SK-N-SH treated with all-trans-retinoic acid at 6 μM for 48 hours (cell line): ENCODE measurements at regions not wholly inside any gene's neighbourhood (a gene's known extent, or its start where the extent isn't known, plus 50 kb on each side); places are given as distances from the start of the nearest gene placed in this dataset.

Experiments
- ATAC-seq: fragments of 200-7000 bp; cut with Tn5 transposase; 3 replicates; pipeline ENCODE4 v1.9.1; 2020; ENCODE audit warnings: mild to moderate bottlenecking, moderate library complexity
- CREB5 ChIP-seq: fragments of 250-450 bp; sonication (Bioruptor Pico); IDR thresholded peaks from 2 replicates; pipeline ENCODE4 v1.5.1; 2020; ENCODE audit warnings: low read depth, mild to moderate bottlenecking, moderate library complexity
- CSDC2 ChIP-seq: fragments of 250-450 bp; sonication (Bioruptor Pico); IDR thresholded peaks from 2 replicates; pipeline ENCODE4 v1.5.0; 2020; ENCODE audit warnings: mild to moderate bottlenecking, moderate library complexity
- CSRNP3 ChIP-seq: fragments of 250-450 bp; sonication (Bioruptor Pico); IDR thresholded peaks from 2 replicates; pipeline ENCODE4 v1.5.1; 2021; ENCODE audit warnings: mild to moderate bottlenecking, moderate library complexity
- ESRRG ChIP-seq: fragments of 250-450 bp; sonication (Bioruptor Pico); IDR thresholded peaks from 2 replicates; pipeline ENCODE4 v1.6.1; 2021; ENCODE audit warnings: mild to moderate bottlenecking
- GLIS3 ChIP-seq: fragments of 250-450 bp; sonication (Bioruptor Pico); IDR thresholded peaks from 2 replicates; pipeline ENCODE4 v1.5.0; 2020; ENCODE audit warnings: mild to moderate bottlenecking, moderate library complexity
- ISL1 ChIP-seq: fragments of 250-450 bp; sonication (Bioruptor Pico); IDR thresholded peaks from 2 replicates; pipeline ENCODE4 v2.1.2; 2022; ENCODE audit warnings: mild to moderate bottlenecking, moderate library complexity
- OSR1 ChIP-seq: fragments of 250-450 bp; sonication (Bioruptor Pico); IDR thresholded peaks from 2 replicates; pipeline ENCODE4 v1.8.0; 2022; ENCODE audit warnings: moderate library complexity, mild to moderate bottlenecking, inconsistent platforms
- PPARA ChIP-seq: fragments of 250-450 bp; sonication (Bioruptor Pico); IDR thresholded peaks from 2 replicates; pipeline ENCODE4 v1.5.0; 2020; ENCODE audit warnings: mild to moderate bottlenecking, borderline replicate concordance
- RARB ChIP-seq: fragments of 250-450 bp; sonication (Bioruptor Pico); IDR thresholded peaks from 2 replicates; pipeline ENCODE4 v1.8.0; 2021; ENCODE audit warnings: mild to moderate bottlenecking, moderate library complexity
- SNAI2 ChIP-seq: fragments of 250-450 bp; sonication (Bioruptor Pico); IDR thresholded peaks from 2 replicates; pipeline ENCODE4 v1.5.0; 2020; ENCODE audit warnings: mild to moderate bottlenecking, moderate library complexity
- TCF4 ChIP-seq: fragments of 250-450 bp; sonication (Bioruptor Pico); IDR thresholded peaks from 2 replicates; pipeline ENCODE4 v1.8.0; 2021; ENCODE audit warnings: mild to moderate bottlenecking, moderate library complexity, borderline replicate concordance
- TOX ChIP-seq: fragments of 250-450 bp; sonication (Bioruptor Pico); IDR thresholded peaks from 2 replicates; pipeline ENCODE4 v1.8.0; 2021; ENCODE audit warnings: mild to moderate bottlenecking, moderate library complexity, borderline replicate concordance
- TSHZ2 ChIP-seq: fragments of 250-450 bp; sonication (Bioruptor Pico); IDR thresholded peaks from 2 replicates; pipeline ENCODE4 v1.5.0; 2020; ENCODE audit warnings: mild to moderate bottlenecking, moderate library complexity
- ZC3H10 ChIP-seq: fragments of 250-450 bp; sonication (Bioruptor Pico); IDR thresholded peaks from 2 replicates; pipeline ENCODE4 v1.5.1; 2021; ENCODE audit warnings: mild to moderate bottlenecking, moderate library complexity
- ZFP3 ChIP-seq: fragments of 250-450 bp; sonication (Bioruptor Pico); IDR thresholded peaks from 2 replicates; pipeline ENCODE4 v1.5.0; 2020; ENCODE audit warnings: mild to moderate bottlenecking, moderate library complexity
- ZFP30 ChIP-seq: fragments of 450-650 bp; formaldehyde crosslinking; IDR thresholded peaks from 2 replicates; pipeline ENCODE4 v1.5.0; 2022; ENCODE audit warnings: mild to moderate bottlenecking, moderate library complexity
- ZNF565 ChIP-seq: fragments of 450-650 bp; formaldehyde crosslinking; conservative IDR thresholded peaks from 2 replicates; pipeline ENCODE4 v1.5.0; 2020; ENCODE audit warnings: low read depth, mild to moderate bottlenecking, moderate library complexity
- ZNF70 ChIP-seq: fragments of 450-650 bp; formaldehyde crosslinking; IDR thresholded peaks from 2 replicates; pipeline ENCODE4 v1.5.0; 2020; ENCODE audit warnings: mild to moderate bottlenecking, moderate library complexity
- ZNF8 ChIP-seq: fragments of 450-650 bp; formaldehyde crosslinking; IDR thresholded peaks from 2 replicates; pipeline ENCODE4 v1.5.0; 2020; ENCODE audit warnings: mild to moderate bottlenecking, moderate library complexity
- TF ChIP-seq, protein P1 (sequence below): fragments of 250-450 bp; sonication (Bioruptor Pico); IDR thresholded peaks from 2 replicates; pipeline ENCODE4 v1.8.0; 2021; ENCODE audit warnings: low read depth, mild to moderate bottlenecking, moderate library complexity, borderline replicate concordance

DNA sequence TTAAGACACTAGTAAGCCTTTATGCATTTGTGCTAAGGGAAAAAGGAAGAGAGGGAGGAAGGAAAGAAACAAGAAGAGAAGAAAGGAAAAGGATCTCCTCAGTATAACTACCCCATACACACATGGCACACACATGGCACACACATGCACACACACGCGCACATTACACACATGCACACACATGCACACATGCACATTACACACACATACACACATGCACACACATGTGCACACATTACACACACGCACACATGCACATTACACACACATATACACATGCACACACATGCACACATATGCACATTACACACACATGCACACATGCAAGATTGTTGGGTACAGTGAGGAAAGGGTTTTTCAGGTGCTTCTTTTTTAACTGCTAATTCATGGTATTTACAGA, 311.2 kb downstream of the SKIDA1 start:
- no peak for ATAC-seq
- TF ChIP-seq ZNF8 (CRISPR knock-in tag) (no peak), CSDC2 (no peak)
- TF ChIP-seq, all 23 proteins: peak for 0

- ATAC-seq, result no peak
- TF ChIP-seq OSR1 (CRISPR knock-in tag) (no peak), RARB (CRISPR knock-in tag) (no peak), TOX (CRISPR knock-in tag) (no peak), CSRNP3 (CRISPR knock-in tag) (no peak), ZFP30 (CRISPR knock-in tag) (no peak), CREB5 (CRISPR knock-in tag) (no peak), ESRRG (CRISPR knock-in tag) (no peak), ZFP3 (CRISPR knock-in tag) (no peak), GLIS3 (CRISPR knock-in tag) (no peak), PPARA (CRISPR knock-in tag) (no peak), SNAI2 (CRISPR knock-in tag) (no peak), CSDC2 (no peak), ZNF70 (CRISPR knock-in tag) (no peak)
Observed at GRCh38 chr10:21213381-21213780, 312.1 kb downstream of the SKIDA1 start.

DNA sequence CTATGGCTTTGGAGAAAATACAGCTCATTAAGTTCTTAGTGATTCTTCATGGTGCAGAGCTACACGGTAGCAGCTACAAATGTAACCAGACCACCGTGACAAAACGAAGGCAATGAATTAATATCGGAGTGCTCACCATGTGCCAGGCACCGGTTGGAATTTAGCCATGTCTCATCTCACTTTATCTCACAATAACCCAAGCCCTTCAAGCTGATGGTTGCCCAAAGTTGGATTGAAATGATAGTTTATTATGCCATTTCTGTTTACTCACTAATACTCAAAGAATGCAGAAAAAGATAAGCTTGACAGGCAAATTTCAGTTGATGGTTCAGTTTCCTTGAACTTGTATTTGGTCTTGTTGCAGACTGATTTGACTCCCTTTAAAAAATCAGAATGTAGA, 312.6 kb downstream of the SKIDA1 start:
- no peak for ATAC-seq
- TF ChIP-seq GLIS3 (CRISPR knock-in tag) (no peak), ZNF8 (CRISPR knock-in tag) (no peak), CSRNP3 (CRISPR knock-in tag) (no peak), TCF4 (CRISPR knock-in tag) (no peak; the same call in 1 of the 2 replicates), ISL1 (CRISPR knock-in tag) (no peak), ESRRG (CRISPR knock-in tag) (no peak), SNAI2 (CRISPR knock-in tag) (no peak), ZNF70 (CRISPR knock-in tag) (no peak), ZC3H10 (no peak), RARB (CRISPR knock-in tag) (no peak), ZNF565 (no peak)
- TF ChIP-seq, protein P1, sequence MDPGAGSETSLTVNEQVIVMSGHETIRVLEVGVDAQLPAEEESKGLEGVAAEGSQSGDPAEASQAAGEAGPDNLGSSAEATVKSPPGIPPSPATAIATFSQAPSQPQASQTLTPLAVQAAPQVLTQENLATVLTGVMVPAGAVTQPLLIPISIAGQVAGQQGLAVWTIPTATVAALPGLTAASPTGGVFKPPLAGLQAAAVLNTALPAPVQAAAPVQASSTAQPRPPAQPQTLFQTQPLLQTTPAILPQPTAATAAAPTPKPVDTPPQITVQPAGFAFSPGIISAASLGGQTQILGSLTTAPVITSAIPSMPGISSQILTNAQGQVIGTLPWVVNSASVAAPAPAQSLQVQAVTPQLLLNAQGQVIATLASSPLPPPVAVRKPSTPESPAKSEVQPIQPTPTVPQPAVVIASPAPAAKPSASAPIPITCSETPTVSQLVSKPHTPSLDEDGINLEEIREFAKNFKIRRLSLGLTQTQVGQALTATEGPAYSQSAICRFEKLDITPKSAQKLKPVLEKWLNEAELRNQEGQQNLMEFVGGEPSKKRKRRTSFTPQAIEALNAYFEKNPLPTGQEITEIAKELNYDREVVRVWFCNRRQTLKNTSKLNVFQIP (CRISPR knock-in tag), result no peak

- ATAC-seq, result no peak
- TF ChIP-seq RARB (CRISPR knock-in tag), result no peak
- no peak for TF ChIP-seq TCF4 (CRISPR knock-in tag)
- no peak for TF ChIP-seq ZFP30 (CRISPR knock-in tag)
- TF ChIP-seq ISL1 (CRISPR knock-in tag), result no peak
- TF ChIP-seq TSHZ2 (CRISPR knock-in tag), result no peak
- TF ChIP-seq ZNF8 (CRISPR knock-in tag), result no peak
- no peak for TF ChIP-seq ZNF70 (CRISPR knock-in tag)
Observed at GRCh38 chr10:21212348-21212747, 313.1 kb downstream of the SKIDA1 start.
